ENCODE measurements at regions not wholly inside any gene's neighbourhood (a gene's known extent, or its start where the extent isn't known, plus 50 kb on each side); places are given as distances from the start of the nearest gene placed in this dataset.

DNA sequence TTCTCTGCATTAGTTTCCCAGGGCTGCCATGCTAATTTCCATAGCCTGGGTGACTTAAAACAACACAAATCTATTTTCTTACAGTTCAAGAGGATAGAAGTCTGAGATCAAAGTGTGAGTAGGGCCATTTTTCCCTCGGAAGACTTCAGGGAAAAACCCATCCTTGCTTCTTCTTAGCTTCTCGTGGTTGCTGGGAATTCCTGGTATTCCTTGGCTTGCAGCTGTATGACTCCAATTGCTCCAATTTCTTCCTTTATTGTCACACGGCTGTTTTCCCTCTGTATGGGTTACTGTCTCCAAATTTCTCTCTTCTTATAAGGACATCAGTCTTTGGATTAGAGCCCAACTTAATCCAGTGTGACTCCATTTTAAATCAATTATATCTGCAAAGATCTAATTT is 128.4 kb upstream of the JAG1 start:
- ATAC-seq (ENCODE audit: low read depth), result no peak
- DNase-seq (ENCODE audit: low spot score), result no peak
- Histone ChIP-seq H3K4me3 (ENCODE audit: severe bottlenecking) (no peak overlapping the region), H3K27me3 (ENCODE audit: insufficient read depth, poor library complexity, severe bottlenecking) (no peaks in the 10 kb centered on the region), H3K4me1 (ENCODE audit: insufficient read depth, poor library complexity, severe bottlenecking) (peaks cover 15% of the 10 kb centered on the region), H3K9me3 (ENCODE audit: severe bottlenecking) (no peaks in the 10 kb centered on the region), H3K36me3 (ENCODE audit: low read depth) (no peaks in the 10 kb centered on the region), H3K27ac (ENCODE audit: poor library complexity, severe bottlenecking) (no peak overlapping the region)
- TF ChIP-seq, protein P1, sequence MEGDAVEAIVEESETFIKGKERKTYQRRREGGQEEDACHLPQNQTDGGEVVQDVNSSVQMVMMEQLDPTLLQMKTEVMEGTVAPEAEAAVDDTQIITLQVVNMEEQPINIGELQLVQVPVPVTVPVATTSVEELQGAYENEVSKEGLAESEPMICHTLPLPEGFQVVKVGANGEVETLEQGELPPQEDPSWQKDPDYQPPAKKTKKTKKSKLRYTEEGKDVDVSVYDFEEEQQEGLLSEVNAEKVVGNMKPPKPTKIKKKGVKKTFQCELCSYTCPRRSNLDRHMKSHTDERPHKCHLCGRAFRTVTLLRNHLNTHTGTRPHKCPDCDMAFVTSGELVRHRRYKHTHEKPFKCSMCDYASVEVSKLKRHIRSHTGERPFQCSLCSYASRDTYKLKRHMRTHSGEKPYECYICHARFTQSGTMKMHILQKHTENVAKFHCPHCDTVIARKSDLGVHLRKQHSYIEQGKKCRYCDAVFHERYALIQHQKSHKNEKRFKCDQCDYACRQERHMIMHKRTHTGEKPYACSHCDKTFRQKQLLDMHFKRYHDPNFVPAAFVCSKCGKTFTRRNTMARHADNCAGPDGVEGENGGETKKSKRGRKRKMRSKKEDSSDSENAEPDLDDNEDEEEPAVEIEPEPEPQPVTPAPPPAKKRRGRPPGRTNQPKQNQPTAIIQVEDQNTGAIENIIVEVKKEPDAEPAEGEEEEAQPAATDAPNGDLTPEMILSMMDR (IDR thresholded peaks at IDR 0.05; ENCODE audit: poor library complexity, severe bottlenecking), result no peak

- Histone ChIP-seq H3K4me1 (ENCODE audit: insufficient read depth, poor library complexity, severe bottlenecking) (no peaks in the 10 kb centered on the region), H3K27ac (ENCODE audit: poor library complexity, severe bottlenecking) (no peak overlapping the region), H3K36me3 (ENCODE audit: low read depth) (no peaks in the 10 kb centered on the region), H3K4me3 (ENCODE audit: severe bottlenecking) (no peak overlapping the region), H3K9me3 (ENCODE audit: severe bottlenecking) (no peaks in the 10 kb centered on the region), H3K27me3 (ENCODE audit: insufficient read depth, poor library complexity, severe bottlenecking) (no peaks in the 10 kb centered on the region)
- DNase-seq (ENCODE audit: low spot score) (no peak), ATAC-seq (ENCODE audit: low read depth) (no peak)
- TF ChIP-seq, protein P1 (IDR thresholded peaks at IDR 0.05; ENCODE audit: poor library complexity, severe bottlenecking), result no peak
Measured at GRCh38 chr20:10805764-10806163, 132.0 kb upstream of the JAG1 start.

DNA sequence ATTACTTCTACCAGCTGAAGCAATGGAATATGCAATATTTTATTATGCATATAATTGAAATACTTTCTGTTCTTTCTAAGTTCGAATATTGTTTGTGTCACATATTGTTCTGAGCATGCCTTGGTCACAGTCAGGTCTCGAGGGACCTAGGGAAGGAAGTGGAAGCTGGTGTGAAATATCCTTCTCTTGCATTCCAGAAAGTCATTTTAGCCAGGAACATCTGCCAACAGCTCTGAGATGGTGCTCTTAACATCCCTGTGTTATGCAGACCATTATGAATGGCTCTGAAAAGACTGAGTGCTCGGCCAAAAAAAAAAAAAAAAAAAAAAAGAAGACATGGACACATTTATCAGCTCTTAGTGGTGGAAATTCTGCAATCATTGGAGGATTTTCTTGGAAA is 132.7 kb upstream of the JAG1 start:
- H3K4me1 ChIP-seq (ENCODE audit: insufficient read depth, poor library complexity, severe bottlenecking), result no peaks in the 10 kb centered on the region
- no peak overlapping the region for H3K4me3 ChIP-seq (ENCODE audit: severe bottlenecking)
- no peaks in the 10 kb centered on the region for H3K36me3 ChIP-seq (ENCODE audit: low read depth)
- TF ChIP-seq, protein P1 (IDR thresholded peaks at IDR 0.05; ENCODE audit: poor library complexity, severe bottlenecking), result no peak
- no peaks in the 10 kb centered on the region for H3K27me3 ChIP-seq (ENCODE audit: insufficient read depth, poor library complexity, severe bottlenecking)
- ATAC-seq (ENCODE audit: low read depth), result no peak
- no peak for DNase-seq (ENCODE audit: low spot score)
- no peak overlapping the region for H3K27ac ChIP-seq (ENCODE audit: poor library complexity, severe bottlenecking)
- H3K9me3 ChIP-seq (ENCODE audit: severe bottlenecking), result no peaks in the 10 kb centered on the region

GRCh38 chr20:10807013-10807412 is 133.2 kb upstream of the JAG1 start:
- no peaks in the 10 kb centered on the region for H3K36me3 ChIP-seq (ENCODE audit: low read depth)
- DNase-seq (ENCODE audit: low spot score) (no peak), ATAC-seq (ENCODE audit: low read depth) (no peak)
- H3K27me3 ChIP-seq (ENCODE audit: insufficient read depth, poor library complexity, severe bottlenecking), result no peaks in the 10 kb centered on the region
- H3K9me3 ChIP-seq (ENCODE audit: severe bottlenecking), result no peaks in the 10 kb centered on the region
- H3K27ac ChIP-seq (ENCODE audit: poor library complexity, severe bottlenecking), result no peak overlapping the region
- H3K4me3 ChIP-seq (ENCODE audit: severe bottlenecking), result no peak overlapping the region
- TF ChIP-seq, protein P1 (IDR thresholded peaks at IDR 0.05; ENCODE audit: poor library complexity, severe bottlenecking), result no peak
- H3K4me1 ChIP-seq (ENCODE audit: insufficient read depth, poor library complexity, severe bottlenecking), result no peaks in the 10 kb centered on the region

- no peak overlapping the region for H3K4me3 ChIP-seq (ENCODE audit: severe bottlenecking)
- H3K4me1 ChIP-seq (ENCODE audit: insufficient read depth, poor library complexity, severe bottlenecking), result no peaks in the 10 kb centered on the region
- no peak for ATAC-seq (ENCODE audit: low read depth)
- TF ChIP-seq, protein P1 (IDR thresholded peaks at IDR 0.05; ENCODE audit: poor library complexity, severe bottlenecking), result no peak
- no peaks in the 10 kb centered on the region for H3K9me3 ChIP-seq (ENCODE audit: severe bottlenecking)
- H3K27ac ChIP-seq (ENCODE audit: poor library complexity, severe bottlenecking), result no peak overlapping the region
- no peak for DNase-seq (ENCODE audit: low spot score)
- H3K36me3 ChIP-seq (ENCODE audit: low read depth), result no peaks in the 10 kb centered on the region
- H3K27me3 ChIP-seq (ENCODE audit: insufficient read depth, poor library complexity, severe bottlenecking), result no peaks in the 10 kb centered on the region
Measured at GRCh38 chr20:10812759-10813327, 139.0 kb upstream of the JAG1 start.

Measured in RWPE2 (cell line).